HG02973 (cell line): ENCODE measurements at regions not wholly inside any gene's neighbourhood (a gene's known extent, or its start where the extent isn't known, plus 50 kb on each side); places are given as distances from the start of the nearest gene placed in this dataset.

ENCODE experiments used
- ATAC-seq: cut with Tn5 transposase; IDR thresholded peaks from one replicate; pipeline ENCODE4 v1.9.1; 2021; ENCODE audit warnings: moderate library complexity; ENCODE audit not compliant: unreplicated experiment

DNA sequence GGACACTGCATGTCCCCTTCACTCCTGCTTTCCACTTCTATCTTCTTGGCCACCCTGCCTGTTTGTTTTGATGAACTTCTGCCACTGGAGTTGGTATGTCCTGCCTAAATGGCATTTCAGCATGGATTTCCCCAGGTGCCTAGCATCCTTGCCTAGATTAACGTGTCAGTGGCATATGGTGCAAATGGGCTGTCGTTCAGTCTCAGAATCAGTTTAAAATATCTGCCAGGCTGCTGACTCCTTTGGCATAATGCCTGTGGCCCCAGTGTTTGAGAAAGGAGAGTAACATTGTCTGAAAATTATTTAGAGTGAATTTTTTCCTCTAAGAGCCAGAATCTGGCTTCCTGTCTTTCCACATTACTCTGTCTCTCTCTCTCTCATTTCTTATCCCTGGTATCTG, 64.9 kb upstream of the BARHL2 start:
- ATAC-seq, result no peak

DNA sequence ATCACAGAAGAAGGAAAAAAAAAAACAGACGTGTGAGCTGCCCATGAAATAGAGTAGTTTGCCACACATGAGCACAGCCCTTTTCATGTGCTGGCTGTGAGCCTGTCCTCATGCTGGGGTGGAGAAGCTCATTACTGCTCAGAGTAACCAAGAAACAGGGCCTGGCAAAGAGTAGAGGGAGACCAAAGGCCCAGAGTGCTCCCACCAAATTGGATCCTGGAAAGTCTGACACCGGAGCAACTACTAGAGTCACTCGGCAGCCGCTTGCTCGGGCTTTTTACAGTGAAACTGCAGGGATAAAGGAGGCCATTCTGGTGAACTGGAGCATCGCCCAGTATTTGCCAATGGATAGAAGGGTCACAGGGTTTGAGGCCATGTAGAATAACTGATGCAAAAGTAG, 64.4 kb upstream of the BARHL2 start:
- no peak for ATAC-seq

DNA sequence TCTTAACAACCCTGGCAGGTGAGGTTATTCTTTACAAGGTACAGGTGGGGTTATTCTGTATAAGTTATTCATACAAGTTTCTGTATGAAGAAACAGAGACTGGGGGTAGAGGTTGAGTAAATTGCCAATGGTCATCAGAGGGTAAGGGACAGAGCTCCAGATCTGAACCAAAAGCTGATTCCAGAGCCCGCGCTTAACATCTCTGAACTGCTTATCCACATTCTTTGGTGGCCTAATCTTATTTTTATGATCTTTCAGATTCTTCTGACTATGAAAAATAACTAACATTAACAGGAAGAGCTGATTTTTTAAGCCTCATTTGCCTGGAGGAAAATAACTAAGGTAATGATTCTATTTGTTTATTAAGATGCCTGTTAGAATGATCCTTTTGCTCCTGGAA, 63.9 kb upstream of the BARHL2 start:
- no peak for ATAC-seq

DNA sequence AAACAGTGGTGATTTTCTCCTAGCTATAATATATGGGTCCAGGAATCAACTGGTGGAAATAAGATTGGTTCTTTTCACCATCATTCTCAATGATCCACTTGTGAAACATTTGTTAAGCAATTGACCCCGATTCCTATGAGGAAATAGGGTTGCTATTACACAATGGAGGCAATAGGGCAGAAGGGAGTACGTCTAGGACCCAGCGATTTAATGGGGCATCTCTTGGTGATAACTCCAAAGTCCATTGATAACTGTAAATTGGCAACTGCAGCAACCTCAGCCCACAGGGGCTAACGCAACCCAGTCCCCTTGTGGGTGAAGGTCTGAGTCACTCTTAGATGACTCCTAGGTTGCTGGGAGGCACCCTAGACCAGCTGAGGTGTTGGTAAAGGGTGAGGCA, 62.5 kb upstream of the BARHL2 start:
- no peak for ATAC-seq

DNA sequence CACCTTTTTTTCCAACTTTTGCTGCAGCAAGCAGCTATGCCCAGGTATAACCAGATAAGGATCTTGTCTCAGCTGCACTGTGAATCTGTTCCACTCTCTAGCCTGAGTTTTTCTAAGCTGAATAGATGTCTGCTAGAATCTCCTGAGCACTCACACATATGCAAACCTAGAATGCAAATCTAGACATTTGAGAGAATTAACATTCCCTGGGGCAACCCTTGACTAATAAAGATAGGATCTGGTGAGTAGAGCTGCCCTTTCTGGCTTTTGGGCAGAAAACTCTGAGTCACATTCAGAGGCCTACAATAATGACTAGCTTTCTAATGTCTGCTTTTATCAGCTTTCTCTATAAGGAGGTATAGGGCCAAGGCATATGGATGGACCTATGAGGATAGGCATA, 61.4 kb upstream of the BARHL2 start:
- no peak for ATAC-seq

- ATAC-seq, result no peak
Measured at GRCh38 chr1:90773812-90774211, 56.7 kb upstream of the BARHL2 start.

GRCh38 chr1:90768826-90769225, 51.7 kb upstream of the BARHL2 start:
- no peak for ATAC-seq

DNA sequence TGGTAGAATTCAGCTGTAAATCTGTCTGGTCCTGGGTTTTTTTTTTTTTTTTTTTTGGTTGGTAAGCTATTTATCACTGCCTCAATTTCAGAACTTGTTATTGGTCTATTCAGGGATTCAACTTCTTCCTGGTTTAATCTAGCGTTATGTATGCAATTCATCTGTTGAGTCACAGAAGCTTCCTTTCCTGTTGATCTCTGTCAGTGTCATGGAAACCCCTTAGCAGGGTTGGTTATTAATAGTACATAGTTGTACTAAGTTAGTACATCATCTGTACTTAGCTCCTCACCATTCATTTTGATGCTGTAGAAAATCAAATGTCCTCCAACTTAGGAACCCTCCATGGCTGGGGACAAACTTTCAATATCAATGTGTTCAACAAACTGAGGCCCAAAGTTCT, 51.0 kb upstream of the BARHL2 start:
- no peak for ATAC-seq
